ENCODE measurements at regions not wholly inside any gene's neighbourhood (a gene's known extent, or its start where the extent isn't known, plus 50 kb on each side); places are given as distances from the start of the nearest gene placed in this dataset.

- no TSS peak for BruUV-seq (replicated peaks)
Measured at GRCh38 chr10:131685576-131685975, 215.2 kb upstream of the PPP2R2D start.

GRCh38 chr10:131686781-131687420 lies 213.9 kb upstream of the PPP2R2D start:
- no peak for TF ChIP-seq CTCF (IDR thresholded peaks at IDR 0.05; ENCODE audit: insufficient read depth in 1 of 2, low read depth in 1 of 2, low read length in 1 of 2, severe bottlenecking in 1 of 2, unreplicated experiment in 1 of 2)
- BruUV-seq (replicated peaks), result no TSS peak
- CTCF ChIA-PET, result no interaction called here
- H3K36me3 ChIP-seq (ENCODE audit: control insufficient read depth, insufficient read depth, low read length), result no peaks in the 10 kb centered on the region
- intact Hi-C loops (cut with micrococcal nuclease; ENCODE audit: unreplicated experiment), result no loop called here
- H3K4me3 ChIP-seq (ENCODE audit: low read depth, low read length), result no peak overlapping the region
- Mint-ChIP-seq H3K27ac (ENCODE audit: unreplicated experiment) (no peak overlapping the region), H3K9me3 (ENCODE audit: unreplicated experiment) (peaks cover 11% of the 10 kb centered on the region), H3K27me3 (ENCODE audit: insufficient read depth, unreplicated experiment) (no peaks in the 10 kb centered on the region), H3K36me3 (ENCODE audit: insufficient read depth, unreplicated experiment) (no peaks in the 10 kb centered on the region), H3K4me1 (ENCODE audit: low read depth, unreplicated experiment) (no peaks in the 10 kb centered on the region), H3K4me3 (ENCODE audit: unreplicated experiment) (no peak overlapping the region)
- H3K27me3 ChIP-seq (replicated peaks; ENCODE audit: control insufficient read depth, insufficient read depth, low read length), result no peaks in the 10 kb centered on the region
- POLR2A ChIA-PET, result no interaction called here
- H3K9me3 ChIP-seq, result no peaks in the 10 kb centered on the region
- no peak for DNase-seq
- no peaks in the 10 kb centered on the region for H3K4me1 ChIP-seq

More at GRCh38 chr10:131685576-131685975, 215.2 kb upstream of the PPP2R2D start:
- Mint-ChIP-seq H3K9me3 (ENCODE audit: unreplicated experiment) (peaks cover 9% of the 10 kb centered on the region), H3K4me1 (ENCODE audit: low read depth, unreplicated experiment) (no peaks in the 10 kb centered on the region), H3K27ac (ENCODE audit: unreplicated experiment) (no peak overlapping the region), H3K27me3 (ENCODE audit: insufficient read depth, unreplicated experiment) (no peaks in the 10 kb centered on the region), H3K36me3 (ENCODE audit: insufficient read depth, unreplicated experiment) (no peaks in the 10 kb centered on the region), H3K4me3 (ENCODE audit: unreplicated experiment) (no peak overlapping the region)
- no peak overlapping the region for H3K4me3 ChIP-seq (ENCODE audit: low read depth, low read length)
- ChIA-PET CTCF (no interaction called here), POLR2A (no interaction called here)
- H3K9me3 ChIP-seq, result no peaks in the 10 kb centered on the region
- TF ChIP-seq CTCF (IDR thresholded peaks at IDR 0.05; ENCODE audit: insufficient read depth in 1 of 2, low read depth in 1 of 2, low read length in 1 of 2, severe bottlenecking in 1 of 2, unreplicated experiment in 1 of 2), result no peak
- no peaks in the 10 kb centered on the region for H3K36me3 ChIP-seq (ENCODE audit: control insufficient read depth, insufficient read depth, low read length)
- intact Hi-C loops (cut with micrococcal nuclease; ENCODE audit: unreplicated experiment), result no loop called here
- H3K27me3 ChIP-seq (replicated peaks; ENCODE audit: control insufficient read depth, insufficient read depth, low read length), result no peaks in the 10 kb centered on the region
- no peak for DNase-seq
- H3K4me1 ChIP-seq, result no peaks in the 10 kb centered on the region

- H3K4me1 Mint-ChIP-seq (ENCODE audit: low read depth, unreplicated experiment), result no peaks in the 10 kb centered on the region
- no peaks in the 10 kb centered on the region for H3K36me3 ChIP-seq (ENCODE audit: control insufficient read depth, insufficient read depth, low read length)
- no peaks in the 10 kb centered on the region for H3K36me3 Mint-ChIP-seq (ENCODE audit: insufficient read depth, unreplicated experiment)
- BruUV-seq (replicated peaks), result no TSS peak
- H3K4me3 Mint-ChIP-seq (ENCODE audit: unreplicated experiment), result no peak overlapping the region
- peaks cover 11% of the 10 kb centered on the region for H3K9me3 Mint-ChIP-seq (ENCODE audit: unreplicated experiment)
- no peak for DNase-seq
- POLR2A ChIA-PET, result no interaction called here
- H3K27me3 ChIP-seq (replicated peaks; ENCODE audit: control insufficient read depth, insufficient read depth, low read length), result no peaks in the 10 kb centered on the region
- H3K4me1 ChIP-seq, result no peaks in the 10 kb centered on the region
- H3K27me3 Mint-ChIP-seq (ENCODE audit: insufficient read depth, unreplicated experiment), result peaks cover 3% of the 10 kb centered on the region
- no peak overlapping the region for H3K27ac Mint-ChIP-seq (ENCODE audit: unreplicated experiment)
- H3K4me3 ChIP-seq (ENCODE audit: low read depth, low read length), result no peak overlapping the region
- CTCF ChIA-PET, result no interaction called here
- no peak for TF ChIP-seq CTCF (IDR thresholded peaks at IDR 0.05; ENCODE audit: insufficient read depth in 1 of 2, low read depth in 1 of 2, low read length in 1 of 2, severe bottlenecking in 1 of 2, unreplicated experiment in 1 of 2)
- intact Hi-C loops (cut with micrococcal nuclease; ENCODE audit: unreplicated experiment), result no loop called here
- H3K9me3 ChIP-seq, result no peaks in the 10 kb centered on the region
Measured at GRCh38 chr10:131688304-131688703, 212.5 kb upstream of the PPP2R2D start.

Measured in Caco-2 (cell line).